ENCODE measurements at regions not wholly inside any gene's neighbourhood (a gene's known extent, or its start where the extent isn't known, plus 50 kb on each side); places are given as distances from the start of the nearest gene placed in this dataset.

DNA sequence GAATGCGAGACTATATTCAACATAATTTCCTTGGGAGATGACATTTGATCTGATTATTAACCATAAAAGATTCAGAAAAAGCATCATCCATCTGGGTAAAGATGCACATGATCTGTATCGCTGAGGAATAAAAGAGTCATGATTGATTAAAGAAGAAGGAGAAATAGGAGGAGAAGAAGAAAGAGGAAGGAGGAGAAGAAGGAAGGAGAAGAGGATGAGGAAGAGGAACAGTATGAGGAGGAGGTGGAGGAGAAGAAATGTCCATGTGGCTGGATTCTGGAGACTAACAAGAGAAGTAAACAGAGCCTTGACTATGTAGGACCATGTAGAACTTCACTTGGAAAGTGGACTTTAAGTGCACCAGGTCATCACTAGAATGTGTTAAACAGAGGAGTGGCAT lies 947.4 kb downstream of the LRFN5 start:
- TF ChIP-seq, protein P1, sequence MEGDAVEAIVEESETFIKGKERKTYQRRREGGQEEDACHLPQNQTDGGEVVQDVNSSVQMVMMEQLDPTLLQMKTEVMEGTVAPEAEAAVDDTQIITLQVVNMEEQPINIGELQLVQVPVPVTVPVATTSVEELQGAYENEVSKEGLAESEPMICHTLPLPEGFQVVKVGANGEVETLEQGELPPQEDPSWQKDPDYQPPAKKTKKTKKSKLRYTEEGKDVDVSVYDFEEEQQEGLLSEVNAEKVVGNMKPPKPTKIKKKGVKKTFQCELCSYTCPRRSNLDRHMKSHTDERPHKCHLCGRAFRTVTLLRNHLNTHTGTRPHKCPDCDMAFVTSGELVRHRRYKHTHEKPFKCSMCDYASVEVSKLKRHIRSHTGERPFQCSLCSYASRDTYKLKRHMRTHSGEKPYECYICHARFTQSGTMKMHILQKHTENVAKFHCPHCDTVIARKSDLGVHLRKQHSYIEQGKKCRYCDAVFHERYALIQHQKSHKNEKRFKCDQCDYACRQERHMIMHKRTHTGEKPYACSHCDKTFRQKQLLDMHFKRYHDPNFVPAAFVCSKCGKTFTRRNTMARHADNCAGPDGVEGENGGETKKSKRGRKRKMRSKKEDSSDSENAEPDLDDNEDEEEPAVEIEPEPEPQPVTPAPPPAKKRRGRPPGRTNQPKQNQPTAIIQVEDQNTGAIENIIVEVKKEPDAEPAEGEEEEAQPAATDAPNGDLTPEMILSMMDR (IDR thresholded peaks at IDR 0.05) = no peak
- no peak for TF ChIP-seq EP300 (IDR thresholded peaks at IDR 0.05)
